Progenitor cell of endocrine pancreas (in vitro differentiated cells): ENCODE measurements at regions not wholly inside any gene's neighbourhood (a gene's known extent, or its start where the extent isn't known, plus 50 kb on each side); places are given as distances from the start of the nearest gene placed in this dataset.

Source experiments
- DNase-seq: peaks from one replicate; pipeline ENCODE4 v3.0.0; 2021; ENCODE audit warnings: low spot score; ENCODE audit not compliant: unreplicated experiment
- H3K27ac Mint-ChIP-seq: 2 replicates; pipeline ENCODE4 v1.8.0; 2021; ENCODE audit warnings: mild to moderate bottlenecking, moderate library complexity, mixed read lengths
- H3K27me3 Mint-ChIP-seq: 2 replicates; pipeline ENCODE4 v1.8.0; 2021; ENCODE audit warnings: mixed read lengths
- H3K36me3 Mint-ChIP-seq: 2 replicates; pipeline ENCODE4 v1.8.0; 2022; ENCODE audit warnings: mixed read lengths; ENCODE audit not compliant: insufficient read depth
- H3K4me1 Mint-ChIP-seq: 2 replicates; pipeline ENCODE4 v1.8.0; 2021; ENCODE audit warnings: low read depth, mixed read lengths
- H3K4me3 Mint-ChIP-seq: 2 replicates; pipeline ENCODE4 v1.8.0; 2021; ENCODE audit warnings: low read depth, mild to moderate bottlenecking, moderate library complexity, mixed read lengths
- H3K9me3 Mint-ChIP-seq: 2 replicates; pipeline ENCODE4 v1.8.0; 2021; ENCODE audit warnings: low read depth, mixed read lengths
- TF ChIP-seq, protein P1 (sequence below): fragments of 200-600 bp; sonication (generic); IDR thresholded peaks from one replicate; pipeline ENCODE4 v1.5.0; 2021; ENCODE audit warnings: antibody characterized with exemption, mild to moderate bottlenecking; ENCODE audit not compliant: unreplicated experiment

DNA sequence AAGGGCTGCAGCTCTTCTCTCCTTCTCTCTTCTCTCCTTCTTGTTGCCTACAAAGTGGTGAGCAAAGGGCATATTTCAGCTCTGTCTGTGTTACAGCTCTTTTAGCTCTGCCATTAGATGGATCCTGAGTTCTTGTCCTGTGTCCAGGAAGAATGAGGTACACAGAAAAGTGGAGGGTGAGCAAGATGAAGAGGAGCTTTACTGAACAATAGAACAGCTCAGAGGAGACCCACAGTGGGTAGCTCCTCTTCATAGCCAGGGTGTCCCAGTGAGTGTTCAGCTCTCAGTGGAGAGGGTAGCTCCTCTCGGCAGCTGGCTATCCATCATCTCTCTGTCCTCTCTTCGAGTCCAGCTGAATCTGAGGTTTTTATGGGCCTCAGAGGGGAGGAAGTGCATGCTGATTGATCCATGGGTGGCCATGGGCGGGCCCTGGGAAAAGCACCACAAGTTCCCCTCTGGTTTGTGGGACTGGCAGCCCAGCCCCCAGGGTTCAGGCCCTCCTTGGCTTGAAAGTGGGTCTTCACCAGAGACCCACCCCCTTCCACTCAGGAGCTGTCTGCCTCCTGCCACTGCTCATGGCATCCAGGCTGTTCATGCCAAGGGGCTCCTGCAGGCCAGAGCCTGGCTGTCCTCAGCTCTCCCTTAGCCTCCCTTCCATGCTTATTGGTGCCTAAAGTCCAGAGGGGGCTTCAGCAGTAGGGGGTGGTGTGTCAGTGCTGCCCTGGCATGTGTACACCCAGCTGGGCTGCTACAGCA is 109.1 kb upstream of the FAM180A start:
- H3K36me3 Mint-ChIP-seq, result no peaks in the 10 kb centered on the region
- DNase-seq, result no peak
- no peak overlapping the region for H3K4me3 Mint-ChIP-seq
- no peak overlapping the region for H3K27ac Mint-ChIP-seq
- no peaks in the 10 kb centered on the region for H3K27me3 Mint-ChIP-seq
- H3K9me3 Mint-ChIP-seq, result no peaks in the 10 kb centered on the region
- TF ChIP-seq, protein P1, sequence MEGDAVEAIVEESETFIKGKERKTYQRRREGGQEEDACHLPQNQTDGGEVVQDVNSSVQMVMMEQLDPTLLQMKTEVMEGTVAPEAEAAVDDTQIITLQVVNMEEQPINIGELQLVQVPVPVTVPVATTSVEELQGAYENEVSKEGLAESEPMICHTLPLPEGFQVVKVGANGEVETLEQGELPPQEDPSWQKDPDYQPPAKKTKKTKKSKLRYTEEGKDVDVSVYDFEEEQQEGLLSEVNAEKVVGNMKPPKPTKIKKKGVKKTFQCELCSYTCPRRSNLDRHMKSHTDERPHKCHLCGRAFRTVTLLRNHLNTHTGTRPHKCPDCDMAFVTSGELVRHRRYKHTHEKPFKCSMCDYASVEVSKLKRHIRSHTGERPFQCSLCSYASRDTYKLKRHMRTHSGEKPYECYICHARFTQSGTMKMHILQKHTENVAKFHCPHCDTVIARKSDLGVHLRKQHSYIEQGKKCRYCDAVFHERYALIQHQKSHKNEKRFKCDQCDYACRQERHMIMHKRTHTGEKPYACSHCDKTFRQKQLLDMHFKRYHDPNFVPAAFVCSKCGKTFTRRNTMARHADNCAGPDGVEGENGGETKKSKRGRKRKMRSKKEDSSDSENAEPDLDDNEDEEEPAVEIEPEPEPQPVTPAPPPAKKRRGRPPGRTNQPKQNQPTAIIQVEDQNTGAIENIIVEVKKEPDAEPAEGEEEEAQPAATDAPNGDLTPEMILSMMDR, result no peak
- H3K4me1 Mint-ChIP-seq, result peaks cover under 1% of the 10 kb centered on the region

- H3K4me3 Mint-ChIP-seq, result no peak overlapping the region
- TF ChIP-seq, protein P1, result no peak
- DNase-seq, result no peak
- H3K36me3 Mint-ChIP-seq, result no peaks in the 10 kb centered on the region
- H3K27ac Mint-ChIP-seq, result no peak overlapping the region
- no peaks in the 10 kb centered on the region for H3K27me3 Mint-ChIP-seq
- H3K4me1 Mint-ChIP-seq, result no peaks in the 10 kb centered on the region
- H3K9me3 Mint-ChIP-seq, result no peaks in the 10 kb centered on the region
Observed at GRCh38 chr7:135856356-135857144, 107.9 kb upstream of the FAM180A start.

GRCh38 chr7:135855846-135856245 is 107.2 kb upstream of the FAM180A start:
- Mint-ChIP-seq H3K27me3 (no peaks in the 10 kb centered on the region), H3K4me1 (no peaks in the 10 kb centered on the region), H3K9me3 (no peaks in the 10 kb centered on the region), H3K27ac (no peak overlapping the region), H3K36me3 (no peaks in the 10 kb centered on the region), H3K4me3 (no peak overlapping the region)
- no peak for DNase-seq
- TF ChIP-seq, protein P1, result no peak

DNA sequence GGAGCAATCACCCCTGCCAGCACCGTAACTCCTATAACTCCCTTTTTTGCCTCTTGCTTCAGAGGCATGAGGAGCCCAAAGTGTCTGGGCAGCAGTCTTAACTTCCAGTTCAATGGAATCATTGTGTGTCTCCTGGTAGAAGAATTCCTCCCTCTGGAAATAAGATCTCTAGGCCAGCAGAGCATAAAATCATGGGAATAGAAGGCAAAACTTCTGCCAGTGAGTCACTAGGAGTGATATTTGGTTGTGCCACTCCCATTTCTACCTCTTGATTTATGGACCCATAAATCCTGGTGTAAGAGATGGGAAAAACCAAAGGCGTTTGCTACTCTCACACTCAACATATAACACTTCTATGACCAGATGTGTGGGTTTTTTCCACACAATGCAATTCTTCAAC is 104.9 kb upstream of the FAM180A start:
- no peak overlapping the region for H3K27ac Mint-ChIP-seq
- no peak overlapping the region for H3K4me3 Mint-ChIP-seq
- TF ChIP-seq, protein P1, result no peak
- no peaks in the 10 kb centered on the region for H3K36me3 Mint-ChIP-seq
- H3K9me3 Mint-ChIP-seq, result no peaks in the 10 kb centered on the region
- H3K27me3 Mint-ChIP-seq, result no peaks in the 10 kb centered on the region
- H3K4me1 Mint-ChIP-seq, result no peaks in the 10 kb centered on the region
- no peak for DNase-seq

DNA sequence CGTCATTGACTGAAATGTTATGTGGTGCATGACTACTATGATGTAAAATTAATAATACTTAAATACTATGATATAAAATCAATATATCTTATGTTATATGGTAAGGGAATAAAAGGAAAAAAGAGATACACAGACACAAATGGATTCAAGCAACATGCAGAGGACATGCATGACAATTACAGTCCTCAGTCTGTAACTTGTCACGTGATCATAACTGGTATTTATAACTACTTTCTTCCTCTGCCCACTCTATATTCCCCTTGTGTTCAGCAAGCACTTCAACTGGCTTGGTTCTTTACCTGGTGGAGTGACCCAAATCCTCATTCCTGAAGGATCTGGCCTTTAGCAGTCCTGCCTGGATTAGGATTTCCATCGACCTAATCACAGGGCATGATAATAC is 104.4 kb upstream of the FAM180A start:
- H3K4me1 Mint-ChIP-seq, result no peaks in the 10 kb centered on the region
- no peaks in the 10 kb centered on the region for H3K36me3 Mint-ChIP-seq
- no peaks in the 10 kb centered on the region for H3K27me3 Mint-ChIP-seq
- no peak overlapping the region for H3K4me3 Mint-ChIP-seq
- H3K27ac Mint-ChIP-seq, result no peak overlapping the region
- no peaks in the 10 kb centered on the region for H3K9me3 Mint-ChIP-seq
- TF ChIP-seq, protein P1, result no peak
- DNase-seq, result no peak
